ENCODE measurements at regions not wholly inside any gene's neighbourhood (a gene's known extent, or its start where the extent isn't known, plus 50 kb on each side); places are given as distances from the start of the nearest gene placed in this dataset.

GRCh38 chr10:111999915-112000302 is 183.7 kb downstream of the GPAM start:
- Histone ChIP-seq H3K36me3 (ENCODE audit: low read depth) (no peaks in the 10 kb centered on the region), H3K27me3 (ENCODE audit: insufficient read depth, poor library complexity, severe bottlenecking) (no peaks in the 10 kb centered on the region), H3K9me3 (ENCODE audit: severe bottlenecking) (no peaks in the 10 kb centered on the region), H3K27ac (ENCODE audit: poor library complexity, severe bottlenecking) (no peak overlapping the region), H3K4me3 (ENCODE audit: severe bottlenecking) (no peak overlapping the region), H3K4me1 (ENCODE audit: insufficient read depth, poor library complexity, severe bottlenecking) (no peaks in the 10 kb centered on the region)
- DNase-seq (ENCODE audit: low spot score) (no peak), ATAC-seq (ENCODE audit: low read depth) (no peak)
- no peak for TF ChIP-seq CTCF (IDR thresholded peaks at IDR 0.05; ENCODE audit: poor library complexity, severe bottlenecking)

DNA sequence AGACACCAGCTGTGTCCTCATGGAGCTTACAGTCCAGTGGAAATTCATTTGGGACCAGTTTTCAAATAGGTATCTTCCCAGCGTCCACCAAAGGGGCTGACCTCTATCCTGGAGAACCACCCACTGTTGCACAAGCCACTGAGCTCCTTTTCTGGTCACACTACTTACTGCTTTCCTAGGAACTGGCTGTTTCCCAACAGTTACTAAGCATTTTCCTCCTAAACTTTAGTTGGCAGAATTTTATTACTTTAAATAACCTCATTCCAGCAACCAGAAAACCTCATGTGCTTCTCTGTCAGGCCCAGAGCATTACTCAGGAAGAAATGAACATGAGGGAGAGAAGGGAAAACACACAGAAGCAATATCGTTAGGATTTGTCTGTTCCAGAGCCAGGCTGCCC is 183.1 kb downstream of the GPAM start:
- DNase-seq (ENCODE audit: low spot score), result no peak
- H3K4me3 ChIP-seq (ENCODE audit: severe bottlenecking), result no peak overlapping the region
- H3K36me3 ChIP-seq (ENCODE audit: low read depth), result no peaks in the 10 kb centered on the region
- H3K4me1 ChIP-seq (ENCODE audit: insufficient read depth, poor library complexity, severe bottlenecking), result no peaks in the 10 kb centered on the region
- no peaks in the 10 kb centered on the region for H3K9me3 ChIP-seq (ENCODE audit: severe bottlenecking)
- no peaks in the 10 kb centered on the region for H3K27me3 ChIP-seq (ENCODE audit: insufficient read depth, poor library complexity, severe bottlenecking)
- H3K27ac ChIP-seq (ENCODE audit: poor library complexity, severe bottlenecking), result no peak overlapping the region
- no peak for ATAC-seq (ENCODE audit: low read depth)
- TF ChIP-seq CTCF (IDR thresholded peaks at IDR 0.05; ENCODE audit: poor library complexity, severe bottlenecking), result no peak

GRCh38 chr10:112002206-112002605 is 181.4 kb downstream of the GPAM start:
- TF ChIP-seq CTCF (IDR thresholded peaks at IDR 0.05; ENCODE audit: poor library complexity, severe bottlenecking), result no peak
- Histone ChIP-seq H3K27me3 (ENCODE audit: insufficient read depth, poor library complexity, severe bottlenecking) (no peaks in the 10 kb centered on the region), H3K27ac (ENCODE audit: poor library complexity, severe bottlenecking) (no peak overlapping the region), H3K9me3 (ENCODE audit: severe bottlenecking) (no peaks in the 10 kb centered on the region), H3K36me3 (ENCODE audit: low read depth) (no peaks in the 10 kb centered on the region), H3K4me3 (ENCODE audit: severe bottlenecking) (no peak overlapping the region), H3K4me1 (ENCODE audit: insufficient read depth, poor library complexity, severe bottlenecking) (no peaks in the 10 kb centered on the region)
- ATAC-seq (ENCODE audit: low read depth) (no peak), DNase-seq (ENCODE audit: low spot score) (no peak)

DNA sequence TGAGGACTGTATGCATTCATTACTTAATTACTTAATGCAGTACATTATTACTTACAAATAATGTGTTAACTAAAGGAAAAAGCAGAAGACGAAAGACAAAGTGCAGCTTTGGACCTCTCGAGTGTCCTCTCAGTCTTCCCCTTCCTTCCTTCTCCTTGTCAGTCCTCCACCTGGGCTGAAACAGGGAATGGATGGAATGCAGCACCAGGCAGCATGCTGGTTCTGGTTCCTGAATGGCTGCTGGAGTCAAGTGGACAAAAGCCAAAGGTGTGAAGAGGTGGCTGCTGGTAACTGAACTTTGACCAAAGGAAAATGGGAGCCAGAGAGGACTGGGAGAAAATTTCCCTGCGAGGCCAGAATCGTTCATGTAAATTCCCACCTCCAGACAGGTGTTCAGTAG is 179.5 kb downstream of the GPAM start:
- Histone ChIP-seq H3K27ac (ENCODE audit: poor library complexity, severe bottlenecking) (no peak overlapping the region), H3K4me3 (ENCODE audit: severe bottlenecking) (no peak overlapping the region), H3K36me3 (ENCODE audit: low read depth) (no peaks in the 10 kb centered on the region), H3K27me3 (ENCODE audit: insufficient read depth, poor library complexity, severe bottlenecking) (no peaks in the 10 kb centered on the region), H3K9me3 (ENCODE audit: severe bottlenecking) (no peaks in the 10 kb centered on the region), H3K4me1 (ENCODE audit: insufficient read depth, poor library complexity, severe bottlenecking) (no peaks in the 10 kb centered on the region)
- DNase-seq (ENCODE audit: low spot score) (no peak), ATAC-seq (ENCODE audit: low read depth) (no peak)
- TF ChIP-seq CTCF (IDR thresholded peaks at IDR 0.05; ENCODE audit: poor library complexity, severe bottlenecking), result no peak

DNA sequence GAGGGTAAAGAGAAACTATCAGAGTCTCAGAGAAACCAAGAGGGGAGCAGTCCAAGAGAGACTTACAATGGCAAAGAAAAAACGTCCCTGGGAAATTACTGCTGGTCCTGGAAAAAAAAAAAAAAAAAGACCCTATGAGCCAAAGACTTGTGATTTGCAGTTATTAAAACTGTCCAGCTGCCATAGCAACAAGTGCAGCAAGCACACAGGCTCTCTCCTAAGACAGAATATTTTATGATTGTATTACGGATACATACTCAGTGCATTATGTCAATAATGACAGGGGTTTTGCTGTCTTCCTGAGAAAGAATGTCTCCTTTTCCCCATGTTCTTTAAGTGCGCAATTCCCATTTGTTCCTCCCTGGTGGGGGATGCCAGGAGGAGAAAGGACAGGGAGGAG is 178.5 kb downstream of the GPAM start:
- Histone ChIP-seq H3K27me3 (ENCODE audit: insufficient read depth, poor library complexity, severe bottlenecking) (no peaks in the 10 kb centered on the region), H3K27ac (ENCODE audit: poor library complexity, severe bottlenecking) (no peak overlapping the region), H3K4me3 (ENCODE audit: severe bottlenecking) (no peak overlapping the region), H3K9me3 (ENCODE audit: severe bottlenecking) (no peaks in the 10 kb centered on the region), H3K36me3 (ENCODE audit: low read depth) (no peaks in the 10 kb centered on the region), H3K4me1 (ENCODE audit: insufficient read depth, poor library complexity, severe bottlenecking) (no peaks in the 10 kb centered on the region)
- no peak for DNase-seq (ENCODE audit: low spot score)
- TF ChIP-seq CTCF (IDR thresholded peaks at IDR 0.05; ENCODE audit: poor library complexity, severe bottlenecking), result no peak
- ATAC-seq (ENCODE audit: low read depth), result no peak

Measured in RWPE2 (cell line).